ENCODE measurements at regions not wholly inside any gene's neighbourhood (a gene's known extent, or its start where the extent isn't known, plus 50 kb on each side); places are given as distances from the start of the nearest gene placed in this dataset.
"Not testable (repeated sequence)": the region's sequence is repeated elsewhere in the genome, so short reads cannot be mapped to it uniquely, and the experiment has no call there.

DNA sequence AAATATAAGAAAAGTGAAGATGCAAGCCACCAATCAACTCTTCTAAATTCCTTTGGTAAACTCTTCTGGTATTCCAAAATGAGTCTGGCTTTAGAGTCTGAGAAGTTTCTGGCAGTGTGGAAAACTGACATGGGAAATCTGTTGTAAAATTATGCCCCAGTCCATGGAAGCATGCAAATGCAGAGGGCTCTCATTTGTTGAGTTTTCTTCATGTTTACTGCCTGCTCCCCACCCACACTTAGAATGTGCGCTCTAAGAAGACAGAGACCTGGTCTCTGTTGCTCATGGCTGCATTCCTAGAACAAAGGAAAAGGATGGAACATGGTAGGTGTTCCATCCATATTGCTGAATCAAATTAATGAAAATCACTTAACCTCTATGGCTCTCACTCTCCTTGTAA lies 411.8 kb upstream of the PDZRN3 start:
- DNase-seq, result no peak

DNA sequence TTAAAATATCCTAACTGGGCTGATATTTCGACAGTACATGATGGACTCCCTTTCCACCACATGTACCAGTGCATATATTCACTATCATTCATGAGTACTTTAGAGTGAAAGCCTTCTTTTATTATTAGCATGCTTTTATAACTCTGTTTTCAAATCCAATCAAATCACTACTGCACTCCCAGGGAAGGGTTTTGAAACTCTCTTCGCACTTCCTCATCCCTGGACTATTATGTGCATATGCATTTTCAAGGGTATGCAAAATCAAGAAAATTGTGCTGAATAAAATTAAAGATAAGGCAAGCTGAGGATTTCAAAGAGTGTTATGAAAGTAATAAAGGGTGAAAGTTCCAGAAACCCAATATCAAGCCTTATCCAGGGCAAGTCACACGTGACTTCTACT lies 411.4 kb upstream of the PDZRN3 start:
- DNase-seq, result no peak

DNA sequence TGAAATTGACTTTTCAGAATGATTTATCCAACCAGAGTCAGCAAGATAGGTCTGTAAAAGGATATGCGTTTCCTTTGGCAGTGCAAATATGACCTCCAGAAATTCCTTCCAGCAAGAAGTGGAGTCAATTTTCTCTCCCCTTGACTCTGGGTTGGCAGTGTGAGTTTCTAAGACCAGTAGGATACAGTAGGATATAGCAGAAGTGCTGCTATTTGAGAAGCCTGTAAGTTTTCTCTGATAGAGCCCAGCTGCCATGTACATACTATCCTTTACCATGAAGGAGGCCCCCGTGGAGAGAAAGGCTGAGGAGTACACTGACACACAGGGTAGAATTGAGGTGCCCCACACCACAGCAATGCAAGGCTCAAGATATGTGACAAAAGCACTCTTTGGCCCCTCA lies 409.1 kb upstream of the PDZRN3 start:
- no peak for DNase-seq

DNA sequence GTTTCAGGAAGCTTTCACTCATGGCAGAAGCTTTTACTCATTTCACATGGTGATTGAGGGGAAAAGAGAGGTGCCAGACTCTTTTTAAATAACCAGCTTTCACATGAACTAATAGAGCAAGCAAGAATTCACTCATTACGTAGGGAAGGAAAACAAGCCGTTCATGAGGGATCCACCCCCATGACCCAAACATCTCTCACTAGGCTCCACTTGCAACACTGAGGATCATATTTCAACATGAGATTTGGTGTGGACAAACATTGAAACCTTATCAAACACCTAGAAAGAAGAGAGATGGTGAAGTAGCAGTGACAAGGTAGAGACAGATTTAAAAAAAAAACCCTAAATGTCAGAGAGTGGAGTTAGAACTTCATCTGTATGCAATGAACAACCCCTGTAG lies 408.6 kb upstream of the PDZRN3 start:
- no peak for DNase-seq

DNA sequence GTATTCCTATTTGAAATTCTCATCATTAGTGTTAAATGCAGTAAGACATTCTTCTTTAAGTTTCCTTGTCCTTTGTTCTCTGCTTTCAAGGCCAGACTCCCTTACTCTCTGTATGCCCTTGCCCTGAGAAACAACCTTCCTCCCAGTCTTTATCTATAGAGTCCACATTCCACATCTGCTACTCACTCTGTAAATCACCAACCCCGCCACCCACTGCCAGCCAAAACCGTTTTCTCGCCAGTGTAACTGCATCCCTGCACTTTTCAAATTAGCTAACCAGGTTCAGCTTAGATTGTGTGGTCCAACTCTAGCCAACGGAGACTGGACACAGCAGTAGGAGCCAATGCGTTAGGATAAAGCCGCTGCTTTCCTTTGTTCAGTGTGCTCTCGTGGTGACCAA lies 402.4 kb upstream of the PDZRN3 start:
- no peak for DNase-seq

DNA sequence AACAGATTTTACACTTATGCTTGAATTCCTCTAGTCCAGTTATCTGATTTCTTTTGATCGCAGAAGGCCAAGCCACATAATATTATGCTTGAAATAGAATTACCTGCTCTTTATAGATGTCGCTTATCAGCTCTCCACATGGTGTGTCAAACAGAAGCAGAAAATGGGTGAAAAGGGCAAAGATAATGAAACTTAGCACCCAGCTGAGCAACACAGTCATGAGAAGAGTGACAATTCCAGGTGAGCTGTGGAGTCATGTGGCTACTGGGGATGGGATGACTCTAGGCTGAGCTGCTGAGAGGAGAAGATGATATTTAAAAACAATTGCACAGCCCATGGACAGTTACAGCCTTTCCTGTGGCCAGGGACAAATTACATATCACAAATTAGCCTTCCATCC lies 398.7 kb upstream of the PDZRN3 start:
- no peak for DNase-seq

DNA sequence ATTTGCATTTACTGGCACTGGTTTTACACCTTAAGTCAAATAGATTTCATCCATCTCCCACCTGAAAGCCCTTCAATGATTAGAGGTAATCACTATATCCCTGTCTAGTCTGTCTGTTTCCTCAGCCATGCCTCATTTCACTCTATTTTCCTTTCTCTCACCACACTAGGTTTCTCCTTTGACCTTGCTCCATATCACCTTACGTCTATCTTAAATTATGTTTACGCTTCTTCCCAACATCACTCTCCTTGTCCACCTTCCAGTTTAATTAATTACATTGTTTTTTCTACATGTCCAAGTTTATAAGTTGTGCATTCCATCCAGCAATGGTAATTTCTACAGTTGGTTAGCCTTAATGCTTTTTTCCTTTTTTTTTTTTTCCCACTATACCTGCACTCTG lies 396.7 kb upstream of the PDZRN3 start:
- no peak for DNase-seq

DNA sequence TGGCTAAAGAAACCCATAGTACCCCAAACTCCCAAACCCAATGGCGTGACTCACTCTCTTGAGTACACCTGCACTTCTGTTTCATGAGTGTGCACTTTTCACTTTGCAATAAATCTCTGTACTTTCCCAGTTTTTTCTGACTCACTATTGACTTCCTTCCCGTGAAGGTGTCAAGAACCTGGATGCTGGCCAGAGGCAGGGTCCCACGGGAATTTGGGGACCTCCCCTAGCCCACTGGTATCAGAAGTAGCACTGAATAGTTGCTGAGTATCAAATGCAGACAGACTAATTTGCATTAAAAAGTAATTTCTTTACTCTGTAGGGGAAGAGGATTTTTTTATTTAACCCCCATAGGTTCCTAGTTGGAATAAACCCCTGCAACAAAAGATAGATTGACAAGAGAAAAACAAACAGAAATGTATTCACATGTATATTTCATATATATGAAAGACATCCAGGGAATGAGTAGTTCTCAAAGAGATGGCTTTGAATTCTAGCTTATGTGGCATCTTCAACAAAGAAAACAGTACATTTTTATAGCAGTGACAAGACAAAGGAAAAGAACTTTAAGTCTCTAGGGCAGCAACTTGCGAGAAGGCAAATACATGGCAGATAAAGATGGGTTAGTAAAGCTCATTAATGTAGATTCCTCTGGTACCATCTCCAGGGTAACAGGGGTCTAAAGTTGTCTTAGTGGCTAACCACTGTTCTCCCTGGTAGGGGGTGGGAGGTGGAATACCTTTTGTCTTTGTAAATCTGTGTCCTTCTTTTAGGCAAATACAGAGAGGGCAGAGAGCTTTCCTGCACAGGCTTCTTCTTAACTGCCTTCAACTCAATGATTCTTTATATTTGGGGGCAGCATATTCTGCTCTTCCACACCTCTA lies 385.5 kb upstream of the PDZRN3 start:
- DNase-seq, result no peak

DNA sequence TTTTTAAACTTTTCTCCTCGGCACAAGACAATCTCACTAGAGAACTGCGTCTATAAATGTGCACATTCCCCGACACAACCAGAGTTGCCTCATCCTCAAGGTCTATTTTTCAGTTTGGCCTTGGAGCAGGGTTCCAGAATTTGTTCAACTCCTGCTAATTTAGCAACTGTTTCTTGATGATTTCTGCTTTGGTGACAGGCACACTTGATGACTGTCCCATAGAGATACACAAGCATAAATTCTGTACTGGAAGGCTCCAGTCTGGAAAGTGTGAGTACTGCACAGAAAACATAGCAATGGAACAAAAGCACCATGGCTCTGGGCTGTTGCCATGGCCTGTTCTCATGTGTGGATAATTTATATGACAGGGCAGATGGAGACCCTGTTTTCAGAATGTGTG lies 379.6 kb upstream of the PDZRN3 start:
- no peak for DNase-seq

DNA sequence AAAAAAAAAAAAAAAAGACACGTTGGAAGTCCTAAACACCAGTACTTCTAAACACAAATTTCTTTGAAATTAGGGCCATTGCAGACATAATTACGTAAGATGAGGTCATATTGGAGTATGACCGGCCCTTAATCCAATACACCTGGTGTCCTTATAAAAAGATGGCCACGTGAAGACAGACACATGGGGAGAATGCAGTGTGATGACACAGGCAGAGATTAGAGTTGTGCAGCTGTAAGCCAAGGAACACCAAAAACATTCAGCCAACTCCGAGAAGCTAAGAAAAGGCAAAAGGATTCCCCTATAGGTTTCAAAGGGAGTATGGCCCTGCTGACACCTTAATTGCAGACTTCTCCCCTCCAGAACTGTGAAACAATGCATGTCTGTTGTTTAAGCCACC lies 379.0 kb upstream of the PDZRN3 start:
- no peak for DNase-seq

DNA sequence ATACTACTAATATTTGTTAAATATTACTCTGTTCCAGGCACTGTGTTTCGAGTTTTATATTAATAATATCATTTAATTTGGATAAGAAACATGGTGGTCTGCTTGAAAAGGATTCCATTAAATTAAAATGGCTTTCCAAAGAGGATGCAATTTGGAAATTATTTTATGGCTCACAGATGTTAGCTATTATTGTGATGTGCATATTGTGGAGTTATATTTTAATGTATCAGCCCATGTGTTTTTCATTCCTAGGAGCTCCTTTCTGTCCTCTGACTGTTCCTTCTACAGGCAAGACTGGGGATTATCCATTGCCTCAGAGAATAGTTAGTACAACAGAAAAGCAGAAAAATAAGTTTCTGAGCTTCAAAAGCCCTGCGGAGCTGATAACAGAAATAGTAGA lies 376.7 kb upstream of the PDZRN3 start:
- no peak for DNase-seq

DNA sequence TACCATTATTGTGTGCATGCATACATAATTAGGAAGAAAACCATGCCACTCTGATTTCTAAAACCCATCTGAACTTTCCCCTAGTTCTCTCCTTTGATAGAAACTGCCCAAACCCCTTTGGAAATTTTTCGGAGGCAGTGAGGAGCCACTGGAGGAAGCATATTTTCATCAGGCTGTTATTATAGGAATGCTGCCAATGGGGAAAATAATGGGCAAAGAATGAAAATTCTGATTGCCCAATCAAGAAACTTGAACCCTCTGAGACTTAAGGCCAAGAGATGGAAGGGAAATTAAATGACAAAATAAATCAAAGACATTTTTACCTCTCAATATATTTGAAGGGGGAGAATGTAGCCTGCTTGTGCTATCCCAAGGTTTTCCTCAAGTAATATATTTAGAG lies 376.0 kb upstream of the PDZRN3 start:
- DNase-seq, result no peak

DNA sequence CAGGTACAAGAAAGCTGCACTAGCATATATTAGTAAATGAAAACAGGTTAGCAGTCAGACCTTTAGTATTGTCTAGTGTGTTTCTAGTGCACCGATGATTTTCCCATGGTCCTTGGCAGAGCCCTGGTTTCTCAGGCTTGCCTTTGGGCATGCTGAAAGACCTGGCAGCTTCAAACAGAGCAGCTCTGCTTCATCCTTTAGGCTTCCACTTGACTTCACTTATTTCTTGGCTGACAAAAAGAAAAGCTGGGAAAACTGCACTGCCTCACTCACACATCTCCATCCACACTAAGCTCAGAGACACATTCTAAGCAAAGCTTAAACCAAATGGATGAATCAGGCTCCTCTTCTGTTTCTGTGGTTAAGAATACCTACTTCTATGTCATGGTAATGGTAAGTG lies 374.8 kb upstream of the PDZRN3 start:
- DNase-seq, result no peak

DNA sequence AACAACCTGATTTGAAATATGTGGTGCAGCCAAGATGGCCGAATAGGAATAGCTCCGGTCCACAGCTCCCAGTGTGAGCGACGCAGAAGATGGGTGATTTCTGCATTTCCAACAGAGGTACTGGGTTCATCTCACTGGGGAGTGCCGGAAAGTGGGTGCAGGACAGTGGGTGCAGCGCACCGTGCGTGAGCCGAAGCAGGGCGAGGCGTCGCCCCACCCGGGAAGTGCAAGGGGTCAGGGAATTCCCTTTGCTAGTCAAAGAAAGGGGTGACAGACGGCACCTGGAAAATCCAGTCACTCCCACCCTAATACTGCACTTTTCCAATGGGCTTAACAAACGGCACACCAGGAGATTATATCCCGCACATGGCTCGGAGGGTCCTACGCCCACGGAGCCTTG lies 365.9 kb upstream of the PDZRN3 start:
- DNase-seq, result not testable (repeated sequence)

DNA sequence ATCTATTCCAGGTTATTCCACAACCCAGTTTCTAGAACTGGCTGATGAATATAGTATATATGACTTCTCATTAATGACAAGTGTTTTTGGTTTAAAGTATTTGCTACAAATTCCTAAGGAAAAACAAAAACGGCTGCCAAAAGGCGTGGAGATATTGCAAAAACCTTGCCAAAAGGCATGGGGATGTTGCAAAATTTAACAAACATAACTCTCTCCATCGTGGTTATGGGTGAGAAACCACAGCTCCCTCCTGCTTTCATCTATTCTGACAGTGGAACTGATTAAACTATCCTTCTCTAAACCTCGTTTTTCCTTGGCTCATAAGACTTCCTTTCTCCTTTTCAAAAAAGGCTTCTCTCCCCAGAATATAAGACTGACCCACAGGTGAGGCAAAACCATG lies 342.0 kb upstream of the PDZRN3 start:
- DNase-seq, result no peak

DNA sequence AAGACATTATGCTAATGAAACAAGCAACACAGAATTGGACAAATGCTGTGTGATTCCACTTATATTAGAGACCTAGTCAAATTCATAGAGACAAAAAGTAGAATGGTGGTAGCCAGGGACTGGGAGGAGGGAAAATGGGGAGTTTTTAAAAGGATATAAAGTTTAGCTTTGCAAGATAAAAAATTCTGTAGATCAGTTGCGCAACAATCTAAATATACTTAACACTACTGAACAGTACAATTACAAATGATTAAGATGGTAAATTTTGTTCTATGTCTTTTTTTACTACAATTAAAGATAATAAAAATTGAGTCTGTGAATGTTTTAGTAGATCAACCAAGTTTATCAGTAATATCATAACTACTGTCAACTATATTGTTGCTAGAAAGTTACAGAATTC lies 340.1 kb upstream of the PDZRN3 start:
- DNase-seq, result no peak

DNA sequence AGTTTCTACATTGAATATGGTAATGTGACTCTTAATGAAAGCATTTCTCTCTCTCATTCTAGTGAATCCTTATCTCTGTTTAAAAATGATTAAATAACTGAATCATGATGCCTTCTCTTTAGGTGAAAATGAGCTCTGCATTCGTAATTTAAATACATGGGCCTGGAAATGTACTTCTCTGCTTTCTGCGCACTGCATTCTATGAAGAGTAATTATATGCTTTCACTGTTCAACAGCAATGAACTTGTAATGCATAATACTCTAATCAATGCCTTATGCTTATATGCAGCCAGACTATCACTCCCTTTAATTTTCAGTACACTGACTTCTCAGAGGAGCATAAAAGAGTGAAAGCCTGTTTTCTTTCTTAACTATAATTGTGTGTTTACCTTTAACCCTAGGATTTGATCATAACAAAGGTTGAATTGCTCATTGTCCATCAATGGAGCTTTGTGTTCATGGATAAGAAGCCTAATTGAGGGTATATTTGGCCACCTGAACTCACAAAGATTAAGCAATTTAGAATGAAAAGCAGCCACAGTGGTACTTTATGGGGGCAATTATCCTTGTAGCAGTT lies 330.8 kb upstream of the PDZRN3 start:
- DNase-seq, result no peak

DNA sequence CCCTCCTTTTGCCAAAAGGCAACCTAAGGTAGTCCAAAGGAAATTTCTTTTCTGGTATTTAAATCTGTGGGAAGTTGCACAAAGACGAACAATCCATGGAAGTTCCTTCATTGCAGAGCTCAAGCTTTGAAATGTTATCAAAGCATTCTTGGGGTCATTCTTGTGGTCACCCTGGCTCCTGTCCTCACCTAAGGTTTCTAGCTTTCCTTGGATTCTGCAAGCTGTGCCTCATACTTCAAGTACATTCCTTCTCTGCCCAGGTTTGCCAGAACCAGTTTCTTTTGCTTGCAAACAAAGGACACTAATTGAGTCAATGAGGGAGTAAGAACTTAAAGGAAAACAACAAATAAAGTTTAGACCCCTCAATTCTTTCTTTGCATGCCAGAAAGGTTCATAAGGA lies 329.8 kb upstream of the PDZRN3 start:
- DNase-seq, result no peak

DNA sequence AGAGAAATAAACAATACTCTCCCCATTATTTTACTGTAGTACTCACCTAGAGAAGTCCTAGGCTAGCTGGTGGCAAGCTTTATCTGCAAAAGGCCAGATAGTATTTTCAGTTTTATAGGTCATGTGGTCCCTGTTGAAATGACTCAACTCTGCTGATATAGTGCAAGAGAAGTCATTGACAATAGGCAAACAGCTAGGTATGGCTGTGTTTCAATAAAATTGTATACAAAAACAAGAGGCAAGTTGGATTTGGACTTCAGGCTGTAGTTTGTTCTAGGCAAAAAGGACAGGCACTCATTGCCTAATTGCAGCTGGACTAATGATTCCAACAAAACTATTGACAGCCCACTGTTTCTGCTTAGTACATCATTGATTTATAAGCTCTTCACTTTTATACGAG lies 328.0 kb upstream of the PDZRN3 start:
- DNase-seq, result no peak

DNA sequence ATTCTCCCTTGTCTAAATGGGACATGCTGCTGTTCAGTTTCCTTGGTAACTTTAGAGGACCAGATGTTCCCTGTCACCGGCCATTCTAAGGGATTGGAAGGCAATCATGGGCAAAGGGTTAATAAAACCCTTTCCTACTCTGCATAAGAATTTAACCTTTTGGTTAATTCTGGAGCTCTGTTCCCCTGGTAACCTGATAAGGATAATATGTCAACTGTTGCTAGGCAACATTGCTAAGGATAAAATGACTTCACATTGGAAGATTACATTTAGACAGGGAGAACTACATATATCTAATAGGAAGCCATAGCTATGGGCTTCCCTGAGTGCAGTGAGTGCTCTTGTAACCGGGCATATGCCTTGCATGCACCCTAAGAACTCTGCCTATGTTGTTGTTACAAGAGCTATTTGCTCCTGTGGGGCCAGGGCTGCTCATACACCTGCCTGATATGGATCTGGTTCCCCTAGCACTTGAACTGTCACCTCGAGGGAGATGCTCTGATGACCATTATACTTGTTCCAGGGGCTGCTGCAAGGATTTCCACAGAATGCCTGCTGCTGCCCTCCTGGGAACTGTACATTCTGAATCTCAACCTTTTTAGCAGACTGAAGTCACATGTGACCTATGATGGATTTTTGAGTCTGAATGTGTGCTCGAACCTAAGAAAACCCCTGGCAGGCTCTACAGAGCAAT lies 326.3 kb upstream of the PDZRN3 start:
- DNase-seq, result no peak

DNA sequence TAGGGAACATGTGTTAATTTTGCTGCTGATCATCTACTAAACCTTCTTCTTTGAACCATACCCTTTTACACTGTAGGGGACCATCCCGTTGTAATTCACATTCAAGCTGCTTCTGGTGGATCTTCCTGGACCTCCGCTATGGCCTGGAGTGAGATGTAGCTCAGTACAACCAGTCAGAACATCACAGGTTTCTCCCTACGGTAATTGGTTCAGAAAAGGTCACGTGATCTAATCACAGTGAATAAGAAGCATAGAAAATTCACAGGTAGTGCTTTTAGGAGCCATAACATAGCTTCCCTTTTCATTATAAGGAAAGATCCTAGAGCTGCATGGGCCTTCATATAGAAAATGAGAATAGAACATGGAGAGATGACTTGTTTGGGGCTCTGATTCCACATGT lies 320.8 kb upstream of the PDZRN3 start:
- no peak for DNase-seq

DNA sequence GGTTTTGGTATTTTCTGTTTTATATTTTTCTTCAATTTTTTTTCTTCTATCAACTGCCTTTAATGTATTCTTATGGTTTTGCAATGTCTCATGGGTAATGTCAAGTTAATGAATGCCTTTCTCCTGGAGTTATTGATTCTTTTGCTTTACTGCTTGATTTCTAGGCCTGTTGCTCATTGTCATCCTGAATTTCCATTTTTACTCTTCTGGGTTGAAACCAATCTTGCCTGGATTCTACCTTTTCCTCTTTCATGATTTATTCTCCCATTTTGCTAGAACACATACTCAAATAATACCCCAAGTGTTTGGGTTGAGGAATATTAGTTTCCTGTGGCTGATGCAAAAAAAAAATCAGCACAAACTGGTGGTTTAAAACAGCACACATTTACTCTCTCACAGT lies 315.2 kb upstream of the PDZRN3 start:
- DNase-seq, result no peak

DNA sequence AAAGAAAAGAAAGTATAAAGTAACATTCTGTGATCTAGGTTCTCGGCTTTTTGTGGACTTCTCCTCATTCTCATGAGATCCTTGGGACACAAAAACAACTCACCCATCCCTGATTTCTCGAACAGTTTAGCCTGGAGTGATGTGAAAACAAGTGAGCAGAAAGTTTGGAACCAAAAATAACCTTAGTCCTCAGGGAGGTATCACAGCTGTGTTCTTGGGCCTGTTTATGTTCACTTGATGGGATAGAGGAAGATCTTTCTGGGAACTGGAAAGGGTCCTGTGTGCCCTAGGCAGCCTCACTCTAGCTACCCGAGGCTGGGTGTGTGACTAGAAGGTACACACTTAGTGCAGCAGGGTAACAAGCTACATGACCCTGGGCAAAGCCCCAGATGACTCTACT lies 308.8 kb upstream of the PDZRN3 start:
- no peak for DNase-seq

DNA sequence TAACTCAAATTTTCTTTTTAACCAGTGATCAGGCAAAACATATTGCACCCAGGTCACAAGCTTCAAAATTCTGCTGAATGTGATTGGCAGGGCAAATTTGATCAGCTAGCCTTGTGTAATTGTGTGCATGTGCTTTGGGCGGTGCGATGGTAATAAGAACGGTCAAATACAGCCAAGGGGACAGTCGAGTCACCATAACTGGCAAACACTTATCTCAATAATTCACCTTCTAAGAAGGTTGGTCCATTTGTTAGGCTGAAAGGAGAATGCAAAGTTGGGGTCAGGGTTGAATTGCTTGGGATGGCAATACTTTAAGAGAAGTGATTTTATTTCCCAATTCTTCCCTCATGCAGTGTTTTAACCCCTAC lies 302.4 kb upstream of the PDZRN3 start:
- no peak for DNase-seq

Measured in Kasumi-1 (cell line).